Neural cell (in vitro differentiated cells): ENCODE measurements at regions not wholly inside any gene's neighbourhood (a gene's known extent, or its start where the extent isn't known, plus 50 kb on each side); places are given as distances from the start of the nearest gene placed in this dataset.

Source experiments
- H2AFZ ChIP-seq: fragments of 200-600, 300-800 bp; sonication (generic), shearing (Covaris generic); 2 replicates; pipeline ENCODE4 v1.6.0; 2014; ENCODE audit warnings: low read depth, mild to moderate bottlenecking, antibody characterized with exemption, low read length, moderate library complexity
- H3F3A ChIP-seq: fragments of 200-600 bp; shearing (Covaris generic); 2 replicates; pipeline ENCODE4 v1.6.1; 2016; ENCODE audit warnings: mild to moderate bottlenecking, moderate library complexity, mixed read lengths, antibody characterized with exemption, low read length; ENCODE audit not compliant: insufficient read depth, poor library complexity, severe bottlenecking
- H3K27ac ChIP-seq: fragments of 200-600, 300-800 bp; sonication (generic), shearing (Covaris generic); 2 replicates; pipeline ENCODE4 v1.5.1; 2014; ENCODE audit warnings: mild to moderate bottlenecking, low read length, moderate library complexity
- H3K27me3 ChIP-seq: fragments of 300-800, 200-600 bp; sonication (generic), shearing (Covaris generic); 2 replicates; pipeline ENCODE4 v1.6.0; 2014; ENCODE audit warnings: mild to moderate bottlenecking, low read depth, low read length, moderate library complexity; ENCODE audit not compliant: insufficient read depth
- H3K36me3 ChIP-seq: fragments of 300-800, 200-600 bp; sonication (generic), shearing (Covaris generic); 2 replicates; pipeline ENCODE4 v1.5.1; 2014; ENCODE audit warnings: mild to moderate bottlenecking, antibody characterized with exemption, low read length, moderate library complexity; ENCODE audit not compliant: insufficient read depth
- H3K4me2 ChIP-seq: fragments of 300-800, 200-600 bp; sonication (generic), shearing (Covaris generic); 2 replicates; pipeline ENCODE4 v1.6.0; 2014; ENCODE audit warnings: mild to moderate bottlenecking, low read length
- H3K4me3 ChIP-seq: fragments of 300-800, 200-600 bp; sonication (generic), shearing (Covaris generic); 2 replicates; pipeline ENCODE4 v1.5.1; 2014; ENCODE audit warnings: mild to moderate bottlenecking, low read length, moderate library complexity
- H3K79me2 ChIP-seq: fragments of 200-600 bp; shearing (Covaris generic); replicated peaks from 2 replicates; pipeline ENCODE4 v1.6.0; 2014; ENCODE audit warnings: mild to moderate bottlenecking, low read length, moderate library complexity; ENCODE audit not compliant: insufficient read depth
- H3K9ac ChIP-seq: fragments of 300-800, 200-600 bp; sonication (generic), shearing (Covaris generic); 2 replicates; pipeline ENCODE4 v1.6.1; 2016; ENCODE audit warnings: mild to moderate bottlenecking, low read length, mixed read lengths
- H3K9me2 ChIP-seq: fragments of 200-600 bp; shearing (Covaris generic); 2 replicates; pipeline ENCODE4 v1.6.1; 2016; ENCODE audit warnings: mild to moderate bottlenecking, low read length, mixed read lengths; ENCODE audit not compliant: insufficient read depth
- H3K9me3 ChIP-seq: fragments of 200-600, 300-800 bp; sonication (generic), shearing (Covaris generic); 2 replicates; pipeline ENCODE4 v1.6.1; 2016; ENCODE audit warnings: mild to moderate bottlenecking, mixed run types, low read length, moderate library complexity, mixed read lengths
- H4K20me1 ChIP-seq: fragments of 200-600 bp; shearing (Covaris generic); 2 replicates; pipeline ENCODE4 v1.6.1; 2016; ENCODE audit warnings: mild to moderate bottlenecking, mixed run types; ENCODE audit not compliant: insufficient read depth
- CTCF ChIP-seq: fragments of 450-650 bp; IDR thresholded peaks from 2 replicates; pipeline ENCODE4 v1.5.1; 2014; ENCODE audit warnings: antibody characterized with exemption, mild to moderate bottlenecking, moderate library complexity; ENCODE audit not compliant: poor library complexity, severe bottlenecking
- EP300 ChIP-seq: fragments of 450-650 bp; conservative IDR thresholded peaks from 2 replicates; pipeline ENCODE4 v1.6.1; 2014; ENCODE audit warnings: antibody characterized with exemption, mild to moderate bottlenecking, moderate library complexity; ENCODE audit not compliant: poor library complexity, severe bottlenecking
- EZH2 ChIP-seq: fragments of 200-600, 300-800 bp; shearing (Covaris generic), sonication (generic); IDR thresholded peaks from 2 replicates; pipeline ENCODE4 v1.6.1; 2014; ENCODE audit warnings: antibody characterized with exemption, low read length, borderline replicate concordance, mild to moderate bottlenecking; ENCODE audit not compliant: insufficient read depth, poor library complexity, severe bottlenecking
- MXI1 ChIP-seq: fragments of 450-650 bp; conservative IDR thresholded peaks from 2 replicates; pipeline ENCODE4 v1.6.1; 2014; ENCODE audit warnings: antibody characterized with exemption, mild to moderate bottlenecking; ENCODE audit not compliant: poor library complexity, severe bottlenecking
- POLR2AphosphoS5 ChIP-seq: IDR thresholded peaks from 2 replicates; pipeline ENCODE4 v1.6.1; 2012
- RAD21 ChIP-seq: fragments of 450-650 bp; conservative IDR thresholded peaks from 2 replicates; pipeline ENCODE4 v1.6.1; 2014; ENCODE audit warnings: antibody characterized with exemption, mild to moderate bottlenecking, moderate library complexity
- REST ChIP-seq: IDR thresholded peaks from 2 replicates; pipeline ENCODE4 v1.6.1; 2012; ENCODE audit warnings: borderline replicate concordance
- SMC3 ChIP-seq: fragments of 450-650 bp; conservative IDR thresholded peaks from 2 replicates; pipeline ENCODE4 v1.6.1; 2014; ENCODE audit warnings: antibody characterized with exemption, mild to moderate bottlenecking, moderate library complexity; ENCODE audit not compliant: poor library complexity
- TAF1 ChIP-seq: IDR thresholded peaks from 2 replicates; pipeline ENCODE4 v1.6.1; 2012; ENCODE audit warnings: low read depth

GRCh38 chr2:21346984-21347383 is 223.2 kb downstream of the TDRD15 start:
- Histone ChIP-seq H3K9me3 (no peaks in the 10 kb centered on the region), H3K9ac (no peak overlapping the region), H3K4me2 (no peak overlapping the region), H2AFZ (no peak overlapping the region), H3K4me3 (no peak overlapping the region), H3K27me3 (no peaks in the 10 kb centered on the region), H3F3A (no peaks in the 10 kb centered on the region), H3K79me2 (no peaks in the 10 kb centered on the region), H3K27ac (no peak overlapping the region), H4K20me1 (no peaks in the 10 kb centered on the region), H3K36me3 (no peaks in the 10 kb centered on the region), H3K9me2 (no peaks in the 10 kb centered on the region)
- TF ChIP-seq RAD21, result no peak
- no peak for TF ChIP-seq POLR2AphosphoS5
- no peak for TF ChIP-seq EP300
- TF ChIP-seq MXI1, result no peak

DNA sequence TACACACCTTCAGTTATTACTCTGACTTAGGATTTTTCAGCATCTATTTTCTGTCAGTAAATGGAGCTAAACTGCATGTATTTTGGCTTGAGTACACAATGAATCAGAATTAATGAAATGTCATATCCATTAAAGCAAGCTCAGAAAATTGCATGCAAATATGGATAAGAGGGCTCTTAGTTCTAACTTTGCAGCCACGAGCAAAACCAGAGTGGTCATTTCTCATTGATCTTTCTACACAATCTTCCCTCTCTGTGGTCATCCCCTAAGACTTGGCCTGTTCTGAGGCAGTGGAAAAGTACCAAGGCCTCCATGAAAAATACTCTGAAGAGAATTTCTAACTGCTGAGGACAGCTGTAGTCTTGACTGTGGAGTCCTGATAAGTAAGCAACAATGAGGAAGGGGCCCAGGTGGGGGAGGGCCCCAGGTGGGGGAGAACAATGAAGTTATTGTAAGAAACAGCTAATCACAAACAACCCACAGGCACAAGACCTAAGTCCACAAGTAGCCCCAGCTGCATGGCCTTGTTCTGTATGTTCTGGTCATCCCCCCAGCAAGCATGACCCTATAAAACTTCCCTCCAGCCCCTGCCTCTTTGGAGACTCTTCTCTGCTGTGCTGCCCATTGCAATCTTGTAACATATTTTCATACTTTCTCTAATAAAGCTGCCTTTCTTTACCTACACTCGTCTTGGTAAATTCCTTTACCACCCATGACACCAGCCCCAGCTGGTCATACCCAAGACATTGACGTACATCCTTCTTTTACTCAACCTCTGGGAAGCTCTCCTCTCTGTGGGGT is 230.3 kb downstream of the TDRD15 start:
- Histone ChIP-seq H3K27ac (no peak overlapping the region), H4K20me1 (no peaks in the 10 kb centered on the region), H3K4me3 (no peak overlapping the region), H3K79me2 (no peaks in the 10 kb centered on the region), H3K36me3 (no peaks in the 10 kb centered on the region), H3K27me3 (no peaks in the 10 kb centered on the region), H3F3A (no peaks in the 10 kb centered on the region), H3K4me2 (no peak overlapping the region), H3K9me2 (no peaks in the 10 kb centered on the region), H2AFZ (no peak overlapping the region), H3K9me3 (no peaks in the 10 kb centered on the region), H3K9ac (no peak overlapping the region)
- TF ChIP-seq CTCF (no peak), TAF1 (no peak), RAD21 (no peak), EZH2 (no peak), EP300 (no peak), POLR2AphosphoS5 (no peak), REST (no peak), MXI1 (no peak), SMC3 (no peak)
